ENCODE measurements at regions not wholly inside any gene's neighbourhood (a gene's known extent, or its start where the extent isn't known, plus 50 kb on each side); places are given as distances from the start of the nearest gene placed in this dataset.
"Not testable (repeated sequence)": the region's sequence is repeated elsewhere in the genome, so short reads cannot be mapped to it uniquely, and the experiment has no call there.

DNA sequence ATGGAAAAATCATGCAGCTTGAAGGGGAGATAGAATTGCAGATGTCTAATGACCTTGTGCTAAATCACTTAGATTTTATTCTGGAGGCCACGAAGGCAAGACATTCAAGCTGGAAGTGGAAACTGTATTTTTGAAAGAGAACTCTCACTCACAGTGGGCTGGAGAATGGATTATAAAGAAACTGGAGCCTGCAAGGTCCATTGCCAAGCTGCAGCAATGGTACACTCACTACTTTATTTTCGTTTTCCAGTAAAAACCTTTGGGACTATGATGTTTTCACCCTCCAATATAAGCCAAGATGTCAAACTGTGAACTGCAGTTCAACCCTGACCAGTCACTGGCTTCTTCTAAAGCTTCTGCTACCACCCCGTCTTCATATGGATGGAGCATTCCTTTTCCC is 62.0 kb downstream of the SKIDA1 start:
- no peak for DNase-seq (ENCODE audit: low spot score)

DNA sequence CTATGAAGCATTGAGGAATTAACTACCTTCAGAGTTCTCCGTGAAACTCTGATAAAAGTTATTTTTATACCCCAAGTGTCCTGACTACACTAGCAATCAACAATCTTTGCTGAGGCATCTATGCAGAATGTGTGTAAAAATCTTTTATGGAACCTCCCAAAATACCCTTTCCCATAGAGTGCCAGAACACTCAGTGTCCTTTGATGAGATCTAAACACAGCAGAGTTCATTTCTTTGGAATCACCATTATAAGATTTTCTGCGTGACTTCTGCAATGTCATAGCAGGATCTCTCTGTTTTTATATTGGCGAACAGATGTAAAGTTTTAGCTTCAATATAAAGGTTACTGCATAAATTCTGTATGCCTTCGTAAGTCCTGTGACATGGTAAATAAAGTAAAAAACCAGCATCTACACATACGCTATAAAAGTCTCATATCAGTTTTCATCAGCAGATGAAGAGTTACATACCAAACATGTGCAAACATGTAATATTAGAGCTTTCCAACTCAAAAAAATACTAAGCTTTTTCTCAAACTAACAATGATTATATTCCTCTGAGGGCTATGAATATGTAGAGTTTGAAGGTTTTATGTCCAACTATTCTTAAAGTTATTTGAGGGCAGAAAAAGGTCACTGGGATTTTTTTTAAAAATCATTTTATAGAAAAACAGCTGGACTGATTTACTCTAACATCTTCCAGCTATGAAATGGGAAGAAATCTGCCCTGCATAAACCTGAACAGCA is 67.2 kb downstream of the SKIDA1 start:
- no peak for DNase-seq (ENCODE audit: low spot score)

DNA sequence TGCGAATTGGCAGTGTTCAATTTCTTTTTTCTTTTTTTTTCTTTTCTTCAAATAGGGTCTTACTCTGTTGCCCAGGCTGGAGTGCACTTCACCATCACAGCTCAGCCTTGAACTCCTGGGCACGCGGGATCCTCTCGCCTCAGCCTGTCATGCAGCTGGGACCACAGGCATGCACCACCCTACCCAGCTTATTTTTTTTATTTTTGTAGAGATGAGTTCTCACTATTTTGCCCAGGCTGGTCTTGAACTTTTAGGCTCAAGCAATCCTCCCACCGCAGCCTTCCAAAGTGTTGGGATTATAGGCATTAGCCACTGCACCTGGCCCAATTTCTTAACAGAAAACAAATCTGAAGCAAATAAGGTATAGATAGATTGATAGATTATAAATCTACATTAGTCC is 69.3 kb downstream of the SKIDA1 start:
- DNase-seq (ENCODE audit: low spot score): no peak

GRCh38 chr10:21452203-21452602 is 73.3 kb downstream of the SKIDA1 start:
- DNase-seq (ENCODE audit: low spot score): no peak

DNA sequence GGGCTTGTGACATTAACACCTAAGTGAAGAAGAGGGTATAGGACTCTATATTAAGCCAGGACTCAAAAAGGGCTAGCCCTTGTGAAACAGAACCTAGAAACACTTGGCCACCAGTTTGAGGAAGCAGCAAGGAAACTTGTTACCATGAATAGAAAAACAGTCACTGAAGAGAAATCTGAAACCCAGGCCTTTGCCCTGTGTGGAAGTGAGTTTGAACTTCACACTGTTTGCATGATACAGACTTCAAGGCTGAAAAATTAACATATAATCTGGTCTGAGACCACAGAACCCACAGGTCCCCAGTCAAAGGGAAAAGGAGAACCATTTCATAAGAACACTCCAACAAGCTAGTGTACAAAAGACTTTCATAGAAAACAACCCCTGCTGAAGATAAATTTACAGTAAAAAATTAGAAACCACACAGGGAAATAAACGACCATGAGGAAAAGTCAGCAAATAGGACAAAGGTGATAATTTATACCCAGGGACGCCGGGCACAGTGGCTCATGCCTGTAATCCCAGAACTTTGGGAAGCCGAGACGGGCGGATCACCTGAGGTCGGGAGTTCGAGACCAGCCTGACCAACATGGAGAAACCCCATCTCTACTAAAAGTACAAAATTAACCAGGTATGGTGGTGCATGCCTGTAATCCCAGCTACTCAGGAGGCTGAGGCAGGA is 76.1 kb downstream of the SKIDA1 start:
- DNase-seq (ENCODE audit: low spot score): no peak

GRCh38 chr10:21445163-21445562 is 80.3 kb downstream of the SKIDA1 start:
- no peak for DNase-seq (ENCODE audit: low spot score)

- DNase-seq (ENCODE audit: low spot score): no peak
Measured at GRCh38 chr10:21441625-21442024, 83.9 kb downstream of the SKIDA1 start.

GRCh38 chr10:21438914-21439313 is 86.6 kb downstream of the SKIDA1 start:
- DNase-seq (ENCODE audit: low spot score): not testable (repeated sequence)

GRCh38 chr10:21437770-21438382 is 87.6 kb downstream of the SKIDA1 start:
- no peak for DNase-seq (ENCODE audit: low spot score)

- DNase-seq (ENCODE audit: low spot score): no peak
Measured at GRCh38 chr10:21432266-21432665, 93.2 kb downstream of the SKIDA1 start.

DNA sequence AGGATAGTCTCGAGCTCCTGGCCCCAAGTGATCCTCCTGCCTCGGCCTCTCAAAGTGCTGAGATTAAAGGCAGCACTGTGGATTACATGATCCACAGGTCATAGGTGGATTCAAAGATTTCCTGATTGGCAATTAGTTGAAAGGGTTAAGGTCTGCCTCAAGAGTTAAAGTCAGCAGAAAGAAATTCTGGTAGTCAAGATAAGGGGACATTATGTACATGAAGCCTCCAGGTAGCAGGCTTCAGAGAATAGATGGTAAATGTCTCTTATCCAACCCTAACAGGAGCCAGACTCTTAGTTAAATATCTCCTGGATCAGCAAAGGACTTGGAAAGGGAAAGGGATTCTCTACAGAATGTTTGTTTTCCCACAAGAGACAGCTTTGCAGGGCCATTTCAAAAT is 93.7 kb downstream of the SKIDA1 start:
- DNase-seq (ENCODE audit: low spot score): no peak

- DNase-seq (ENCODE audit: low spot score): no peak
Measured at GRCh38 chr10:21427804-21428481, 97.5 kb downstream of the SKIDA1 start.

GRCh38 chr10:21424459-21424861 is 101.0 kb downstream of the SKIDA1 start:
- no peak for DNase-seq (ENCODE audit: low spot score)

DNA sequence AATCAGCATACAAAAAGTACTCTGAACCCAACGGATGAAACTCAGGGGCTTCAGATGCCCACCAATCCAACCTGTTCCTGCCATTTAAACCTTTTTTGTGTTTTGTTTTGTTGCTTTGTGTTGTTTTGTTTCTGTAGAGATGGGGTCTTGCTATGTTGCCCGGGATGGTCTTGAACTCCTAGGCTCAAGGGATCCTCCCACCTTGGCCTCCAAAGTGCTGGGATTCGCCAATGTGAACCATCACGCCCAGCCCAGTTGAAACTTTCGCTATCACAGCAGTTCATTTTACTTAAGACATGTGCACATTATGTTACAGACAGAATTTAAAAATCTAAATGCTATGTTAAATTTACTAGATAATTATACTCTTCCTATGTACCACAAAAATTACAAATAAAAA is 101.6 kb downstream of the SKIDA1 start:
- no peak for DNase-seq (ENCODE audit: low spot score)

GRCh38 chr10:21423338-21423737 is 102.1 kb downstream of the SKIDA1 start:
- DNase-seq (ENCODE audit: low spot score): no peak

GRCh38 chr10:21421794-21422193 is 103.7 kb downstream of the SKIDA1 start:
- DNase-seq (ENCODE audit: low spot score): no peak

- DNase-seq (ENCODE audit: low spot score): no peak
Measured at GRCh38 chr10:21421016-21421415, 104.5 kb downstream of the SKIDA1 start.

GRCh38 chr10:21418981-21419576 is 106.4 kb downstream of the SKIDA1 start:
- not testable (repeated sequence) for DNase-seq (ENCODE audit: low spot score)

- no peak for DNase-seq (ENCODE audit: low spot score)
Measured at GRCh38 chr10:21417172-21417712, 108.2 kb downstream of the SKIDA1 start.

GRCh38 chr10:21413680-21414079 is 111.8 kb downstream of the SKIDA1 start:
- DNase-seq (ENCODE audit: low spot score): no peak

DNA sequence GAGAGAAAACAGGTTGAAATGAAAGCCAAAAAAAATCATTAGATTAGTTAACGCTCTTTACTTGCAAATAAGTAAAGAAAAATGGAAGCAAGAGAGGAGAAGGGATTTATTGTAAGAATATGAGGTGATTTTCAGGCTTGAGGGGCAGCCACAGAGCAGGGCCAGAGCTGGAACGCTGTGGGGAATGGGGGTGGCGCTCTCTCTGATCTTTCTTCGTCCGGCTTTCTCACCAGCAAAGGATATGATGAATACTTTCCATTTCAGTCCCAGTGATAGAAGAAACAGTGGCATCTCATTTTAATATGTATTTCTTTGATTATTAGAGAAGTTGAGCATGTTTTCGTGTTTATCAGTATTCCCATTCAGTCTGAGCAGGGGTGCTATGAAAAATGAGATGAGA is 112.2 kb downstream of the SKIDA1 start:
- DNase-seq (ENCODE audit: low spot score): no peak

Data from SK-N-DZ (cell line).